ENCODE measurements at regions not wholly inside any gene's neighbourhood (a gene's known extent, or its start where the extent isn't known, plus 50 kb on each side); places are given as distances from the start of the nearest gene placed in this dataset.
A peak's percentile ranks its signal among the peaks of the same experiment; 100 is the strongest.

DNA sequence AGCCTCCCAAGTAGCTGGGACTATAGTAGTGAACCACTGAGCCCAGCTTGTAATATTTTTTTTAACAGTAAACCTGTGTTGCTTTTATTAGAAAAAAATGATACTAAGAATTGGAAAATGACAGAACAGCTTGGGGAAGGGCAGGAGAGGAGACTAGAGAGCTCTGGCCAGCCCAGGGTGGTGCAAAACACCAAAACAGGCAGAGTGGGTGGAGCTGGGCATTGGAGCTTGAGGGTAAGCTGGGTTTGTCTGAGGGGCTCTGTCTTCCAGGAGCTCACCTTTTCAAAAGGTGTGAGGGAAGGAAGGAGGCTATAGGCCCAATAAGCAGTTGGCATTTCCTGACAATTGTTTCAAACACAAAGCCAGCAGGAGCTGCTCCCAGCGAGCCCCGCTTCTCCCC, 75.2 kb upstream of the DUSP5 start:
- no peaks in the 10 kb centered on the region for H3K27me3 Mint-ChIP-seq (ENCODE audit: insufficient read depth, unreplicated experiment)
- no peak overlapping the region for H3K4me3 Mint-ChIP-seq (ENCODE audit: unreplicated experiment)
- ChIA-PET CTCF (no interaction called here), POLR2A (no interaction called here)
- H3K4me1 ChIP-seq = peaks cover 14% of the 10 kb centered on the region
- H3K9me3 ChIP-seq = no peaks in the 10 kb centered on the region; the same call in 1 of the 2 replicates
- H3K27me3 ChIP-seq (replicated peaks; ENCODE audit: control insufficient read depth, insufficient read depth, low read length) = no peaks in the 10 kb centered on the region
- no TSS peak for BruUV-seq (replicated peaks)
- intact Hi-C loops (cut with micrococcal nuclease; ENCODE audit: unreplicated experiment) = no loop called here
- no peak for DNase-seq
- no peaks in the 10 kb centered on the region for H3K36me3 Mint-ChIP-seq (ENCODE audit: insufficient read depth, unreplicated experiment)
- H3K4me3 ChIP-seq (ENCODE audit: low read depth, low read length) = no peak overlapping the region
- H3K4me1 Mint-ChIP-seq (ENCODE audit: low read depth, unreplicated experiment) = no peaks in the 10 kb centered on the region
- H3K36me3 ChIP-seq (ENCODE audit: control insufficient read depth, insufficient read depth, low read length) = no peaks in the 10 kb centered on the region
- H3K27ac Mint-ChIP-seq (ENCODE audit: unreplicated experiment) = no peak overlapping the region
- TF ChIP-seq, protein P1, sequence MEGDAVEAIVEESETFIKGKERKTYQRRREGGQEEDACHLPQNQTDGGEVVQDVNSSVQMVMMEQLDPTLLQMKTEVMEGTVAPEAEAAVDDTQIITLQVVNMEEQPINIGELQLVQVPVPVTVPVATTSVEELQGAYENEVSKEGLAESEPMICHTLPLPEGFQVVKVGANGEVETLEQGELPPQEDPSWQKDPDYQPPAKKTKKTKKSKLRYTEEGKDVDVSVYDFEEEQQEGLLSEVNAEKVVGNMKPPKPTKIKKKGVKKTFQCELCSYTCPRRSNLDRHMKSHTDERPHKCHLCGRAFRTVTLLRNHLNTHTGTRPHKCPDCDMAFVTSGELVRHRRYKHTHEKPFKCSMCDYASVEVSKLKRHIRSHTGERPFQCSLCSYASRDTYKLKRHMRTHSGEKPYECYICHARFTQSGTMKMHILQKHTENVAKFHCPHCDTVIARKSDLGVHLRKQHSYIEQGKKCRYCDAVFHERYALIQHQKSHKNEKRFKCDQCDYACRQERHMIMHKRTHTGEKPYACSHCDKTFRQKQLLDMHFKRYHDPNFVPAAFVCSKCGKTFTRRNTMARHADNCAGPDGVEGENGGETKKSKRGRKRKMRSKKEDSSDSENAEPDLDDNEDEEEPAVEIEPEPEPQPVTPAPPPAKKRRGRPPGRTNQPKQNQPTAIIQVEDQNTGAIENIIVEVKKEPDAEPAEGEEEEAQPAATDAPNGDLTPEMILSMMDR (IDR thresholded peaks at IDR 0.05; ENCODE audit: insufficient read depth in 1 of 2, low read depth in 1 of 2, low read length in 1 of 2, severe bottlenecking in 1 of 2, unreplicated experiment in 1 of 2) = no peak
- no peaks in the 10 kb centered on the region for H3K9me3 Mint-ChIP-seq (ENCODE audit: unreplicated experiment)

DNA sequence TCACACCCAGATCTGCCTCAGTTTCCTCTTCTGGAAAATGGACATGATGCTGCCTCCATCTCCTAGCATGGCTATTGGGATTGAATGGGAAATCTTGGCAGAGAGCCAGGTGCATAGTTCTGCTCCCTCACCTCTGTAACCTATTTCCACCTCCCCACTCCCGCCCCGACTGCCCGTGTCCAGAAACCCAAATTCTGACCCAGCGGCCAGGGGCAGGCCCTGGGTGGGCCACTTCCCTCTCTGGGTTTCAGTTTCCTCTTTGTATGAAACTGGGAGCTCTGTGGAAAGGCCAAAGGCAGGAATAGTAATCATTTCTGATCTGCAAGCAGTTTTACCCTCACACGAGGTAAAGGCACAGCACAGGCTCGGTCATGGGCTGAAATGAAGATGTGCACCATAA, 74.1 kb upstream of the DUSP5 start:
- POLR2A ChIA-PET = no interaction called here
- H3K36me3 ChIP-seq (ENCODE audit: control insufficient read depth, insufficient read depth, low read length) = no peaks in the 10 kb centered on the region
- H3K4me1 Mint-ChIP-seq (ENCODE audit: low read depth, unreplicated experiment) = no peaks in the 10 kb centered on the region
- H3K9me3 ChIP-seq = no peaks in the 10 kb centered on the region; the same call in 1 of the 2 replicates
- BruUV-seq (replicated peaks) = no TSS peak
- peaks cover 14% of the 10 kb centered on the region for H3K4me1 ChIP-seq
- intact Hi-C loops (cut with micrococcal nuclease; ENCODE audit: unreplicated experiment) = no loop called here
- no peak overlapping the region for H3K4me3 ChIP-seq (ENCODE audit: low read depth, low read length)
- no peak for DNase-seq
- no peaks in the 10 kb centered on the region for H3K27me3 Mint-ChIP-seq (ENCODE audit: insufficient read depth, unreplicated experiment)
- TF ChIP-seq, protein P1 (IDR thresholded peaks at IDR 0.05; ENCODE audit: insufficient read depth in 1 of 2, low read depth in 1 of 2, low read length in 1 of 2, severe bottlenecking in 1 of 2, unreplicated experiment in 1 of 2) = no peak
- H3K36me3 Mint-ChIP-seq (ENCODE audit: insufficient read depth, unreplicated experiment) = no peaks in the 10 kb centered on the region
- H3K27ac Mint-ChIP-seq (ENCODE audit: unreplicated experiment) = no peak overlapping the region
- H3K4me3 Mint-ChIP-seq (ENCODE audit: unreplicated experiment) = no peak overlapping the region
- H3K27me3 ChIP-seq (replicated peaks; ENCODE audit: control insufficient read depth, insufficient read depth, low read length) = no peaks in the 10 kb centered on the region
- no peaks in the 10 kb centered on the region for H3K9me3 Mint-ChIP-seq (ENCODE audit: unreplicated experiment)
- CTCF ChIA-PET = no interaction called here

DNA sequence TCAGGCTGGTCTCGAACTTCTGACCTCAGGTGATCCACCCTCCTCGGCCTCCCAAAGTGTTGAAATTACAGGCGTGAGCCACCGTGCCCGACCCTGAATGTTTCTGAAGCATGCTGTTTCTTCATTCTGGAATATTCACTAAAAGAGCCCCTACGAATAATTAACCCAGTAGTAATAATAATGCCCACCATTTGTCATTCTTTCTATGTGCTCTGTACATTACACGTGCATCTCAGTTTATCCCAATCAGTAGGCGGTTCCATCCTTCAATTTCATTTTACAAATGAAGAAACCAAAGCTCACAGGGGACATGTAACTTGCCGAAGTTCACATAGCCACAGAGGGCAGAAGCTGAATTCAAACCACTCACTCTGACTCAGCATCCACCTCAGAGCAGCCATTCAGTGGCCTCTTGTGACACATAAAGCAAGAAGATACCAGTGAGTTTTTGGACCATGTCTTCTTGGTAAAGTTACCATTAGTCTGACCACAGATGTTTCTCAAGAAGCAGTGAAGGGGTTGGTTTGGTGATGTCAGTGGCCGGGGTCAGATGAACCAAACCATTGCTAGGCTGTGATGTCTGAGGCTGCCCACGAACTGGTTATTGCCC, 71.9 kb upstream of the DUSP5 start:
- Histone ChIP-seq H3K36me3 (ENCODE audit: control insufficient read depth, insufficient read depth, low read length) (no peaks in the 10 kb centered on the region), H3K4me1 (peaks cover 14% of the 10 kb centered on the region), H3K9me3 (no peaks in the 10 kb centered on the region; the same call in 1 of the 2 replicates), H3K27me3 (replicated peaks; ENCODE audit: control insufficient read depth, insufficient read depth, low read length) (no peaks in the 10 kb centered on the region), H3K4me3 (ENCODE audit: low read depth, low read length) (no peak overlapping the region)
- H3K36me3 Mint-ChIP-seq (ENCODE audit: insufficient read depth, unreplicated experiment) = no peaks in the 10 kb centered on the region
- no peak for DNase-seq
- TF ChIP-seq, protein P1 (IDR thresholded peaks at IDR 0.05; ENCODE audit: insufficient read depth in 1 of 2, low read depth in 1 of 2, low read length in 1 of 2, severe bottlenecking in 1 of 2, unreplicated experiment in 1 of 2) = no peak
- no TSS peak for BruUV-seq (replicated peaks)
- H3K4me1 Mint-ChIP-seq (ENCODE audit: low read depth, unreplicated experiment) = peaks cover 10% of the 10 kb centered on the region
- H3K27me3 Mint-ChIP-seq (ENCODE audit: insufficient read depth, unreplicated experiment) = no peaks in the 10 kb centered on the region
- H3K4me3 Mint-ChIP-seq (ENCODE audit: unreplicated experiment) = no peak overlapping the region
- ChIA-PET POLR2A (no interaction called here), CTCF (no interaction called here)
- peak overlapping the region; percentile 34 for H3K27ac Mint-ChIP-seq (ENCODE audit: unreplicated experiment)
- intact Hi-C loops (cut with micrococcal nuclease; ENCODE audit: unreplicated experiment) = no loop called here
- no peaks in the 10 kb centered on the region for H3K9me3 Mint-ChIP-seq (ENCODE audit: unreplicated experiment)

Measured in Caco-2 (cell line).